SKM-1 treated with dmso at 0.1 percent for 144 hours (cell line): ENCODE measurements at regions not wholly inside any gene's neighbourhood (a gene's known extent, or its start where the extent isn't known, plus 50 kb on each side); places are given as distances from the start of the nearest gene placed in this dataset.
"Not testable (repeated sequence)": the region's sequence is repeated elsewhere in the genome, so short reads cannot be mapped to it uniquely, and the experiment has no call there.

ENCODE experiments used
- DNase-seq: peaks from one replicate; lab custom pipeline; 2025; ENCODE audit not compliant: unreplicated experiment; lab: John Stamatoyannopoulos, UW

DNA sequence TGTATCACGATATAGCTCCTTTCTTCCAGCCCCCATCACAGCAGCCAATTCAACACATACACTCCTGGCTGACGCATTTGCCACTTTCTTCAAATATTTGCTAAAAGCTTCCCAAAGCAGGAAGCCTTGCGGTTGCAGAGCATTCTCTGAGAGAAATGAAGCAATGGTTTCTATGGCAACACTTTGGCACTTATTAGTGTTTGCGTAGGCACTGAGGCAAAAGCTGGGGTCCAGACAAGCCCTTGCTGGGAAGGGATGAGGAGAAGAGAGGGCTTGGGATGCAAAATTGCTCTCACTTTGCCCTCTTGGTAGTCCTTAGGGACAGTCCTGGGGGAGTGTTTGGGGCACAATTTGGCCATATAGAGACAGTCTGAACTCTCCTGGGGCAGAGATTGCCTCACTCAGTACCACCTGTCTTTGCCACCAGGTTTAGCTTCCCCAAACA is 55.0 kb upstream of the PAK3 start:
- peak; percentile 34 for DNase-seq

DNA sequence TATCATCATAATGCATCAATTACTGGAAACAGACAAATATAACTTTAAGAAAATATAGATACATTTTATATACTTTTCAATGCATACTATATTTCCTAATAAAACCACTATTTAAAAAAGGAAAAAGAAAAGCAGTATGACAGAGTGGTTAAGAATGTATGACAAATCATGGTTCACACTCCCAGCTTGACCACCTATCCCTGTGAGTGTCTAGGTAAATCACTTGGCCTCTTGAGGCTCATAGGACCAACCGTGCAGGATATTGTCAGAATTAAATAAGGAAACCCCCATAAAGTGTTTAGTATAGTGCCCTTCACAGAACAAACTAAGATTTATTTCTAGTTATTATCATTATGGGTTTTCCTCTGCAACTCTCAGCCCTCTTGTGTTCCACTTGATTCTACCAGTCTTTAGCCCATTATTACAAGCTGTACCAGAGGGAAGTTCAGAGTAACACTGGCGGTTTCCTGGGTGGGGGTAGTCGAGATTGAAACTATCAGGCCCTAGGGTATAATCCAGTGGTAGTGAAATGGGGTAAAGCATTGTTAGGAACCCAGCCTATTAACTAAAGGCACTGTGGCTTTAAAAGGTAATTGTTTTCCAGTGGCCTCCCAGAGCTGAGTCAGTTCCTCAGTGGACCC is 55.5 kb upstream of the PAK3 start:
- no peak for DNase-seq

DNA sequence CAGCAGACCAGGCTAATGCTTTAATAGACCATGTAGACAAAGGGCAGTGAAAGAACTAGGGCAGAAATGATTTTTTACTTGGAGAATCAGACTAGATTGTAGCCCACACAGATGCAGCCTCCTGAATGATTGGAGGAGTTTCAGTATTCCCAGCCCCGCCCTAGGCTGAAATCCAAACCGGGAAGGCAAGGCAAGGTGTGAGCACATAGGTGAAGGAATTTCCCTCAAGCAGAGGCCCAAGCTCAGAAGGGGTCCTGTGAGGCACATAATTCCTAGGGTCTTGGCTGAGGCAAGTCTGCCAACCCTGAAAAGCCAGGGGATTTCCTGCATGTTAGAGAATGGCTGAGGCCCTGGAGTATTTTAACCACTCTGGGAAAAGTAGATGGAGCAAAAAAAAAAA is 56.4 kb upstream of the PAK3 start:
- DNase-seq, result no peak

DNA sequence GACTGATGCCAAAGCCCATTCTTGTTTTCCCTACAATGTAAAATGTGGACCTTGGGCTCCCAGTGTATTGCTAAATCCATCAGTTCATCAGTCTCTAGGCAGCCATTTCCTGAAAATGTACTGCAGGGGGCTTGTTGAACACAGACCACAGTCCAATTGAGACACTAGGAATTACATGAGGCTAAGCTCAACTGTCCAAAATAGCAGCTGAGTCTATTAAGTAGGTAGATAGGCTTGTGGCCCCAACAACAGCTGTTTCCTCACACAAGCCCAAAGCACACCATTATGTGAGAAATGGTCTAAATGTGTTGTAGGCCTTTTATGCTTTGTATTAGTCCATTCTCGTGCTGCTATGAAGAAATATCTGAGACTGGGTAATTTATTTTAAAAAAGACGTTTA is 60.0 kb upstream of the PAK3 start:
- no peak for DNase-seq

DNA sequence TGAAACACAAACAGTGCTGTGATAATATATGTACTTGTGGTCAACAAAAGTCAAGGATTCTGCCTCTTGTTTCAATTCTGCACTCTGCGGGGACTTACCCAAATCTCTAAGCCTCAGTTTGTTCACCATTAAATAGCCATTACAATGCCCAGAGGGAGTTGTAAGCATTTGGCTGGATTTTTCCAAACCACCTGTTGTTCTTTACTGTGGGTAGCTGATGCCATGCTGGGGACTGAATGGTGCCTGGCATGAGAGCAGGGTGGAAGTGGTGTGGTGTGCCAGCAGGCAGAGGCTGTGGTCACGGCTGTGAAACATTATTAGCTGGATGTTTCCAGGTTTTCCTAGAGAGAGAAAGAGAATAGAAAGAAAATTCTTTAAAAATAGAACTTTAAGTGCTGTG is 60.7 kb upstream of the PAK3 start:
- DNase-seq, result no peak

DNA sequence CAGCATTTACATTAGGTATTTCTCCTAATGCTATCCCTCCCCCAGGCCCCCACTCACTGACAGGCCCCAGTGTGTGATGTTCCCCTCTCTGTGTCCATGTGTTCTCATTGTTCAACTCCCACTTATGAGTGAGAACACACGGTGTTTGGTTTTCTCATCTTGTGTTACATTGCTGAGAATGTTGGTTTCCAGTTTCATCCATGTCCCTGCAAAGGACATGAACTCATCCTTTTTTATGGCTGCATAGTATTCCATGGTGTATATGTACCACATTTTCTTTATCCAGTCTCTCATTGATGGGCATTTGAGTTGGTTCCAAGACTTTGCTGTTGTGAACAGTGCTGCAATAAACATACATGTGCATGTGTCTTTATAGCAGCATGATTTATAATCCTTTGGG is 73.0 kb upstream of the PAK3 start:
- DNase-seq, result not testable (repeated sequence)

DNA sequence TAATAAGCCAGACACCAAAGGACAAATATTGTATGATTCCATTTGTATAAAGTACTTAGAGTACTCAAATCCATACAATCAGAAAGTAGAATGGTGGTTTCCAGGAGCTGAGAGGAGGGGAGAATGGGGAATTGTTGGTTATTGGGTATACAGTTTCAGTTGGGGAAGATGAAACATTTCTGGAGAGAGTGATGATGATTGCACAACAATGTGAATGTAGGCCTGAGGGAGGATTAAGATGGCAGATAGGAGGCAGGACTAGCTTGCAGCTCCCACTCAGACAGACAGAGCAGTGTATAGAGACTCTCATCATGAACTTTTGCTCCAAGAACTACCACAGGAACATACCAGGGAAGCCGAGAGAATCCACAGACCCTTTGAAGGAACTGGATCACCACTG is 75.7 kb upstream of the PAK3 start:
- no peak for DNase-seq

DNA sequence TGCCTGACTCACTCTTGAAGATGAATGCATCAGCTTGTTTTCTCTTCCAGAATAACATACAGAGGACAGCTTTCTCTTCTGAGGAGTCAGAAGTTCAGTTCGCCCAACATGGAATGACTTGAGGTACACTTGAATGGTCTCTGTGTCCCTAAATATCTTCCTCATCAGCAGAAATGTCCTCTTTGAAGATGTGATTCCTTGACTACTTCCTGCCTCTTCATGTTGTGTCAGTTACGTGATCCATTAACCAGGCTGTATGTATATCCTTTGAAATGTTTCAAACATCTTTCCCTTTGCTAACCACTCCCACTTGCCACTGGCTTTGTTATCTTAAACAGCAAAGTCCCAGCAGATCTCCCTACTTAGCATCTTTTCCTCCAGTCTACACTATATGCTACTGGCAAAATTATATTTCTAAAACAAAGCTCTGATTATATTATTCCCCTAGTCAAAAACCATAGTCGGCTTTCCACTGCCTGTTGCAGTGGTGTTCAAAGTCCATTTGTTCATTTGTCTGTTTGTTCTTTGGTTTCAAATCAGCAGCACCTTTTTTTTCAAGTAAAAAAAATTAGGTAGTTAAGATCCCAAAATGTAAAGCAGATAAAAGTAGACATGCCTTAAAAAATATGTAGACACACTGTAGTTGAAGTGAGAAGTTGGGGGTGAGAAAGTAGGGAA is 82.1 kb upstream of the PAK3 start:
- no peak for DNase-seq

DNA sequence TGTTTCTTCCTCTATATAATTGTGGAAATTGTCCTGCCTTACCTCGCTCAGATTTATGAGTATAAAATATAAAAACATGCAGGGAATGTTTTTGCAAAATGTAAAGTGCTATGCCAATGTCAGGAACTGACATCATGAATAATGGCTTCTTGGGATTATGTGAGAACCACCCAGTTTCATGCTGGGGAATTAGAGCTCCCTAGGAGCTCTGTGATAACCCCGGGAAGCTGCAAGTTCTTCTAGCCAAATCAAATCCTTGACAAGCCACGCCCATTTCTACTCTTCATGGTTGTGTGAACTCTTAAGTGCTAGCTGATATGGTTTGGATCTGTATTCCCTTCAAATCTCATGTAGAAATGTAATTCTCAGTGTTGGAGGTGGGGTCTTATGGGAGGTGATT is 85.9 kb upstream of the PAK3 start:
- DNase-seq, result no peak

DNA sequence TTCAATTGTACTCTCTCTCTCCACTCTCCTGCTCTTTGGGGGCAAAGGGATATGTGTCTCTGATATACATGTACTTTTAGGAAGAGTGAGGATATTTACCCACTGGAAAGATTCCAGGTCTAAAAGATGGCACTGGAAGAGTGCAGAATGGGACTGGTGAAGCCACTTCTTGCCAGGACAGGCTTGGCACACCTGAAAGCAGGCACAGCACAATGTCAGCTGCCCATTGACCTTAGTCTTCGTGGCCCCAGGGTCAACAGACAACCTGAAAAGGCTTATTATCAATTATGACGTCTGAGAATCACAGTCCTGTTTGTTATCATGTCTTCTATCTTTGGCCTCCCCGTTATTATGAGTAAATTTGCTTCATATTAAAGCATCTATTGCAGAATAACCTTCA is 86.7 kb upstream of the PAK3 start:
- DNase-seq, result no peak

DNA sequence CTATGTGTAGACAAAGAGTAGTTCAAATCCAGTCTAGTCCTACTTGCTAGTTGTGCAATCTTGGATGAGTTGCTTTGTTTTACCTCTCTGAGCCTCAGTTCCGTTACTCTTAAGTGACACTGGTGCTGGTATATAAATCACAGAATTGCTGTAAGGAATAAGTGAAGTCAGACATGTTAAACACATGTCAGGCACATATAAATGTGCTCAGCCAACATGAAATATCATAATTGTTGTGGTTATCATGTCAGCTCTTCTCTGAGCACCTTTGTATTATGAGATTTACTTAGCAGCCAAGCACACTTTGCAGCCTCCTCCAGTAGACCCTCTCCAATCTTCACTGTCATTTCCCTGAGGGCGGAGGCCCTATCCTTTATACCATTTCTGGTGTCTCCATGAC is 87.9 kb upstream of the PAK3 start:
- DNase-seq, result no peak

DNA sequence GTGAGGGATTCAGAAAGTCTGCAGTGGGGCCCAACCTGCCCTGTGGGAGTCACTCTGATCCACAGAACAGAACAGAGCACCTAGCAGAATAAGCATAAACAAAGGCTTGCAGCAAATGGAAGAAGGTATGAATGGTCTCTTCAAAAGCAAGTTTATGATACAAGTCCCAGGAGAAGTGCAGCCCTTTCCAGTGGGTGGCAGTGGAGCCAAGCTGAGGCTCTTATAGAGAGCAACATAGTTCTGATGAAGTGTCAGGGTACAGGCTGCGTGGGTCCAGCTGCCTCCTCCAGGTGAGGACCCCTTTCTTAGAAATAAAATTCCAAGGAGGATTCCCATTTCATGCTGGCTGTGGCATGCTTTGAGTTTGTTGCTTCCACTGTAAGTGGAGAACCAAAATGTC is 88.8 kb upstream of the PAK3 start:
- DNase-seq, result no peak

DNA sequence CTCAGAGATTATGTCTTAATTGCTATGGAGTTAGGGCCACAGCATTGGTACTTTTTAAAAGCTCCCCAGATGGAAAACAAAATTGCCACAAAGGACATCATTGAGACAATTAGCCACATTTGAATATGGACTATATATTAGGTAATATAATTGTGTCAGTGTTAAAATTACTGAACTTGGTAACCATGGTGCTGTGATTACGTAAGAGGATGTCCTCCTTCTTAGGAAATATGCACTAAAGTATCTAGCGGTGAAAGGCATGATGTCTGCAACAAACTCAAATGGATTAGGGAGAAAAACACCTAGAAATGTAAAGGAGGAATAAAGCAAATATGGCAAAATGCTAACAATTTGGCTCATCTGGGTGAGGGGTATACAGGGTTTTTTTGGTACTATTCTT is 89.9 kb upstream of the PAK3 start:
- DNase-seq, result peak; percentile 27

DNA sequence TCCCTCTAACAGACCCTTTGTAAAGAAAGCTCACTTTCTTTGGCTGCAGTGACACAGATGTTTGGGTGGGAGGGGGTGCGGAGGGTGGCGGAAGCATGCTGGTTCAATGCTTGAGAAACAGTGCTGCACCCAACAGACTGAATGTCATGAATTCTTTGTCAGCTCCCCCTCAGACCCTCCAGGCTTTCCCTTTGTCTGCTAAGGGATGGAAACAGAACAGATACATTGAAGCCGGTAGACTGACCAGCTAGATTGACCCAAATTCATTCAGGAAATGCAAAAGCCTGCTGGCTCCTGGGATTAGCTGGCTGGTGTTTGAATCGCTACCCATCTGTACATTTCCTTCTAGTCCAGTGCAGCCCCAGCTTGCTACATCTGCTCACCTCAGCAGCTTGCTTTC is 90.8 kb upstream of the PAK3 start:
- DNase-seq, result no peak

DNA sequence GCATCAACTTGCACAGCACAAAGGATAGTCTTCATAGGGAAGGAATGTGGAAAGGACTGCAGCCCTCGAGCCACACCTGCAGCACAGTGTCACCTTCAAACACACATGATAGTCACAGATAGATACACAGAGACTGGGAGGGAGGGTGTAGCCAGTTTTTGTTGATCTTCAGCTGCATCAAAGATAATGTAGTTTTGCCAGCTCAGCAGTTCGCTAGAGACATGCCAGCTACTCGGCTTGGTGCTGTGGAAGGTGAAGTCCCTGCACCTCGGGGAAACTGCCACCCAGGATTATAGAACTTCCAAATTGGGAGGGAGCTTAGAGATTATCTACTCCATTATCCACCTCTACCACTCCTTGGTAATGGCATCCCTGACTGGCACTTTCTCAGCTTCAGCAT is 92.9 kb upstream of the PAK3 start:
- DNase-seq, result no peak

DNA sequence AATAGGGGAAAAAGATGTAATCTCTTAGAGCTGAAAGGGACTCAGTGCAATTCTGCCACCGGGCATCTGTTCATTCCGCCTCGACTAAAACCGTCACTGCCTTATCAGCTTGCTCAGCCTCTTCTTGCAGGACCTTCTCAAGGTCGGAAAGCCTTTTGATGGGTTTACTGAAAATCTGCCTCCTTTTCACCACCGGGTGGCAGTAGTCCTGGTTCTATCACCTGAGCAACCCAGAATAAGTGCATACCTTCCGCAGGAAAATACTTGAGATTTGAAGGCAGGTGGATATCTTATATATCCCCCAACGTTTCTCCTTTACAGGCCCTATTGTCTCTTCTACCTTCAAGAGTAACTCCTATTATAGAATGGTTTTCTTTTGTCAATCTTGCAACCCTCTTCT is 103.4 kb upstream of the PAK3 start:
- DNase-seq, result no peak

DNA sequence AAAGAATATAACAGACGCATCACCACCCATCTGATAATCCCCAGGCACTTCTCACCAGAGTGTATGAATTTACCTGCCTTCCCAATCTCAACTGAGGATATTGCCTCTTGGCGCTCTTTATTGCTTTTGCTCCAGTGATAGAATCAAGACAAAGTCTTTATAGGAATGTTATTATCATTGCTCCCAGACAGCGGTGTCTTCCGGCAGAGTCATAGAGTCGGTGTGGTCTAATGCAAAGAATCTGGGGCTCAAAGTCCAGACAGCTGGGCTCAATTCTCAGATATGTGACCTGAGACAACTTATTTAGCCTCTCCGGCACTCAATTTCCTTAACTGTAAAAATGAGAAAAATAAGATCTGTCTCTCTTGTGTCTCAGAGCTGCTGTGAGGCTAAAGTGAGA is 106.1 kb upstream of the PAK3 start:
- no peak for DNase-seq

DNA sequence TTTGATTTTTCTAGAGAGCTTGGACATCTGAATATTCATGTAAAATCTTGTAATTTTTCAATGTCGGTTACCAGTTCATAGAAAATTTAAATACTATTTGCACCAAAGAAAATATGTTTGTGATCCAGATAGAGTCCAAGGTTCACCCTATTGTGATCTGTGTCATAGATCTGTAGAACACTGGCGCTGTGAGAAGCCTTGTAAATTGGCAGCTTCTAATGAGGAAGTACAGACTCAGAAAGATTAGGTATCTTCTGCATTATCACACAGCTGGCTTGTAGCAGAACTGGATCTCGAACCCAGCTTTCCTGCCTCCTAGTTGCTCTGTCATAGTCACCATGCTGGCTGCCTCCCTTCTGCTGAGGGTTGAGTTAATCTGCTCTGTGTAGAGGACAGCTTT is 106.5 kb upstream of the PAK3 start:
- DNase-seq, result no peak

DNA sequence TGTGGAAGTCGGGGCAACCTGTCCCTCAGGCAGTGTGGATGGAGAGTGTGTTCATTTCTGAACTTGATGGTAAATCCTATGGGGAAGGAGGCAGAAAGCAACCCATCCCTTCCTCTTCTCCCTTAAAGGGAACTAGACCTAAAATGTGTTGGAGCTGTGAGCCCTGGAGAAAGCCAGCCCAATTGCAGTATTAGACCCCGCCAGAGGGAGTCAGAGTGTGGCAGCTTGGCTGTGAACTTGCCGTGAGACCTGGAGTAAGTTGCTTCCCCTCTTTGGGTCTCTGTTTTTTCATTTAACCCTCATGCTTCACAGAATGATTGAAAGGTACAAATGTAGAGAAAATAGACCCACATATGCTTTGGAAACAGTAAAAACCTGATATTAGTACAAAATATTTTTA is 108.7 kb upstream of the PAK3 start:
- DNase-seq, result no peak

DNA sequence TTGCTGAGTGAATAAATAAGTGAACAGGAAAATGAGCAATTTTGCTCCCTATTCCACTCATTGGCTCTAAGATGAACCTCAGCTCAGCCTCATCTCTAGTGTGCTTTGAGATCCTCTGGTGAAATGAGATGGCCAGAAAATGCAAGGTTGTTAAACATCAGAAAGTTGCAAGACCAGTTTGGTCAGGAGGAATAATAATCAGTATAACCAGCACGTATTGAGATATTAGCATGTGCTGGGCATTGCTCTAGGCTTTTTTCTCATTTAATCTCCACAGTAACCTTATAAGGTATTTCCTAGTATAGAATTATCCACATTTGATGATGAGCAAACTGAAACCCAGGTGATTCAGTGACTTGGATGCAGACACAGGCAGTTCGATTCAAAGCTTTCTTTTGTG is 110.5 kb upstream of the PAK3 start:
- DNase-seq, result no peak

DNA sequence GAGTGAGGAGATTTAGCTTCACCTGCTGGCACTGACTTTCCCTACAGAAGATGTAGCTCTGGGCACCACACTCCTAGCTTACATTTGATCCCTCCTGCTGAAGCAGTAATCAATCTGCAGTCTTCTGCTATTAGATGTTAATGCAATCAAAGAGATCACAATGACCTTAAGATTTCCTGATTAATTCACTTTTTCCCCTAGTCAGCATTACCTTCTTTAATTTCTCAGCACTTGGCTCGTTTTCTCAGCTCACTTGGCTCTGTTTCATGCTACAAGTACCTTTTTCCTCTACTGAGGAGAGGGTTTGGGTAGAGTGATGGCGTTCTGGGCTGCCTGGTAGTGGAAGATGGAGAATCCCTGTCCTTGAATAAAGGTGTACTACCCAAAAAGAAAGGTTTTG is 113.0 kb upstream of the PAK3 start:
- no peak for DNase-seq

DNA sequence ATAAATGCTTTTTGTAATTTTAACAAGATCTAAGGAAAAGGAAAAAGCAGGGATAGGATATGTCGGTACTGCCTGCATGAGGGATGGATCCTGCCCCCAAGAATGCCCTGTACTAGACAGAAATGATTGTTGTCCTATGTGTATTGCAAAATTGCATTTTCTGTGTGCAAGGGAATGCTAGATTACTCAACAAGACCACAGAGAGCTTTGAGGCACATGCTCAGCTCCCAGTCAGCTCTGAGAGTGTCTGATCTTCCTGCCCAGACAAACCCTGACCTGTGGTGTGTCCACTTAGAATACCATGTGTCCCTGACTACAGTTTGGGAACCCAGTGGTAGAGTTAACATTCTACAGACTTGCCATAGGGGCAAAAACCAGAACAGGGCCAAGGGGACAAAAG is 129.2 kb upstream of the PAK3 start:
- no peak for DNase-seq

DNA sequence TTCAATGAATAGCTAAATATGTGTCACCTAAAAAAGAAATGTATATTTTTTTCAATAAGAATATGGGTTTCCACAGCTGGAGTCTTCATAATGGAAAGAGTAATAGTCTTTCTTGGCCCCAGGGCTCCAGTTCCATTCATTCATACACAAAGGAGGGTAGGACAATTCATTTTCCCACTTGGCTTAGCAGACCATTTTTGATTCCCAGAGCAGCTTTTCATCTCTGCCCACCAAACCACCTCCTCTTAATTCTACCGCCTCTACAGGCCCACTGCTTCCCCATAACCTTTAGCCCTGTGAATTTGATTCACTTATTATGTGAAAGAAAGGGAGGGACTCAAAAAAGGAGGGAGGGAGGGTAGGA is 129.9 kb upstream of the PAK3 start:
- DNase-seq, result no peak
